Breast epithelium (tissue), 4 donors: ENCODE measurements at regions not wholly inside any gene's neighbourhood (a gene's known extent, or its start where the extent isn't known, plus 50 kb on each side); places are given as distances from the start of the nearest gene placed in this dataset.
"Not testable (repeated sequence)": the region's sequence is repeated elsewhere in the genome, so short reads cannot be mapped to it uniquely, and the experiment has no call there.

Experiments used
- DNase-seq, 2 donors: peaks; one replicate each; pipeline ENCODE4 v3.0.0-alpha.2; 2019; ENCODE audit warnings: low spot score in 2 of 2
- H3K27ac ChIP-seq, 2 donors: fragments of 200-600 bp; sonication (generic) in 1 of 2; one replicate each; pipeline ENCODE4 v1.5.1; 2016 to 2019; ENCODE audit warnings: mild to moderate bottlenecking in 1 of 2
- H3K27me3 ChIP-seq, 2 donors: fragments of 200-600 bp; sonication (generic) in 1 of 2; one replicate each; pipeline versions ENCODE4 v1.5.1 to v1.6.0; 2017 to 2019; ENCODE audit warnings: control low read depth in 1 of 2, mild to moderate bottlenecking in 1 of 2
- H3K36me3 ChIP-seq: fragments of 200-600 bp; one replicate; pipeline ENCODE4 v1.5.1; 2019
- H3K4me1 ChIP-seq, 2 donors: fragments of 200-600 bp; sonication (generic); one replicate each; pipeline ENCODE4 v1.5.1; 2016 to 2019; ENCODE audit warnings: control low read depth in 1 of 2
- H3K4me3 ChIP-seq, 3 donors: fragments of 200-600 bp; sonication (generic); 1 replicate in 2 of 3; 2 replicates in 1 of 3; pipeline ENCODE4 v1.5.1; 2016 to 2019; ENCODE audit warnings: mild to moderate bottlenecking in 3 of 3, moderate library complexity in 2 of 3
- H3K9me3 ChIP-seq, 2 donors: fragments of 200-600 bp; sonication (generic) in 1 of 2; one replicate each; pipeline ENCODE4 v1.5.1; 2016 to 2019; ENCODE audit warnings: control low read depth in 1 of 2
- POLR2A ChIP-seq: fragments of 450-650 bp; IDR thresholded peaks from one replicate; pipeline ENCODE4 v1.6.1; 2016; ENCODE audit warnings: antibody characterized with exemption, mild to moderate bottlenecking, moderate library complexity
- POLR2AphosphoS5 ChIP-seq, 3 donors: sonication (generic); formaldehyde crosslinking; IDR thresholded peaks; one replicate each; pipeline ENCODE4 v1.6.1; 2017; ENCODE audit warnings: antibody characterized with exemption in 3 of 3
- intact Hi-C: fragments of 100-400 bp; cut with DNase I; formaldehyde crosslinking; loops from one replicate; pipeline ENCODE4 v1.15.1; 2023; ENCODE audit warnings: low total_unique reads
- TF ChIP-seq, protein P1 (sequence below), 3 donors: fragments of 450-650 bp; IDR thresholded peaks; one replicate each; pipeline ENCODE4 v1.5.1; 2016 to 2017; ENCODE audit warnings: antibody characterized with exemption in 3 of 3, mild to moderate bottlenecking in 3 of 3, moderate library complexity in 3 of 3

- Histone ChIP-seq H3K27ac (no peak overlapping the region), H3K27me3 (peaks cover 0 to 3% of the 10 kb centered on the region in 2 donors), H3K36me3 (no peaks in the 10 kb centered on the region), H3K4me3 (no peak overlapping the region), H3K4me1 (no peaks in the 10 kb centered on the region), H3K9me3 (no peaks in the 10 kb centered on the region)
- TF ChIP-seq POLR2AphosphoS5 (IDR thresholded peaks at IDR 0.05), result no peak
- TF ChIP-seq, protein P1, sequence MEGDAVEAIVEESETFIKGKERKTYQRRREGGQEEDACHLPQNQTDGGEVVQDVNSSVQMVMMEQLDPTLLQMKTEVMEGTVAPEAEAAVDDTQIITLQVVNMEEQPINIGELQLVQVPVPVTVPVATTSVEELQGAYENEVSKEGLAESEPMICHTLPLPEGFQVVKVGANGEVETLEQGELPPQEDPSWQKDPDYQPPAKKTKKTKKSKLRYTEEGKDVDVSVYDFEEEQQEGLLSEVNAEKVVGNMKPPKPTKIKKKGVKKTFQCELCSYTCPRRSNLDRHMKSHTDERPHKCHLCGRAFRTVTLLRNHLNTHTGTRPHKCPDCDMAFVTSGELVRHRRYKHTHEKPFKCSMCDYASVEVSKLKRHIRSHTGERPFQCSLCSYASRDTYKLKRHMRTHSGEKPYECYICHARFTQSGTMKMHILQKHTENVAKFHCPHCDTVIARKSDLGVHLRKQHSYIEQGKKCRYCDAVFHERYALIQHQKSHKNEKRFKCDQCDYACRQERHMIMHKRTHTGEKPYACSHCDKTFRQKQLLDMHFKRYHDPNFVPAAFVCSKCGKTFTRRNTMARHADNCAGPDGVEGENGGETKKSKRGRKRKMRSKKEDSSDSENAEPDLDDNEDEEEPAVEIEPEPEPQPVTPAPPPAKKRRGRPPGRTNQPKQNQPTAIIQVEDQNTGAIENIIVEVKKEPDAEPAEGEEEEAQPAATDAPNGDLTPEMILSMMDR (IDR thresholded peaks at IDR 0.05), result no peak
- no peak for TF ChIP-seq POLR2A
- DNase-seq, result no peak
- intact Hi-C loops, result no loop called here
These were observed 179.1 kb upstream of the IL1RAPL1 start for GRCh38 chrX:28408017-28408723.

- H3K36me3 ChIP-seq, result no peaks in the 10 kb centered on the region
- H3K4me1 ChIP-seq, result no peaks in the 10 kb centered on the region
- no peaks in the 10 kb centered on the region for H3K27me3 ChIP-seq
- no peak for TF ChIP-seq POLR2A
- TF ChIP-seq POLR2AphosphoS5 (IDR thresholded peaks at IDR 0.05), result no peak
- TF ChIP-seq, protein P1 (IDR thresholded peaks at IDR 0.05), result no peak
- no peak overlapping the region for H3K27ac ChIP-seq
- no peak for DNase-seq
- no peaks in the 10 kb centered on the region for H3K9me3 ChIP-seq
- no peak overlapping the region for H3K4me3 ChIP-seq
- intact Hi-C loops, result no loop called here
These were observed 188.9 kb upstream of the IL1RAPL1 start for GRCh38 chrX:28398342-28398741.

DNA sequence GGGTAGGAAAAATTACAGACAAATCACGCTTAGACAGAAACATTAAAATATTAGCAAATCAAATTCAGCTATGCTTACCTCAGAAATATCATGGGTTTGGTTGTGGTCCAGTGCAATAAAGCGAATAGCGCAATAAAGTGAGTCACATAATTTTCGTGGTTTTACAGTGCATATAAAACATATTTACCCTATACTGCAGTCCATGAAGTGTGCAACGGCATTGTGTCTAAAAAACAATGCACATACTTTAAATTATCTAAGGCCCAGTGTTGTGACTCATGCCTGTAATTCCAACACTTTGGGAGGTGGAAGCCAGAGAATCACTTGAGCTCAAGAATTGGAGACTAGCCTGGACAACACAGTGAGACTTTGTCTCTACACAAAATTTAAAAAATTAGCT, 195.7 kb upstream of the IL1RAPL1 start:
- TF ChIP-seq, protein P1 (IDR thresholded peaks at IDR 0.05), result no peak
- TF ChIP-seq POLR2A, result no peak
- TF ChIP-seq POLR2AphosphoS5 (IDR thresholded peaks at IDR 0.05), result no peak
- intact Hi-C loops, result no loop called here
- no peak overlapping the region for H3K4me3 ChIP-seq
- DNase-seq, result no peak
- no peaks in the 10 kb centered on the region for H3K27me3 ChIP-seq
- H3K27ac ChIP-seq, result no peak overlapping the region
- H3K9me3 ChIP-seq, result no peaks in the 10 kb centered on the region
- H3K4me1 ChIP-seq, result no peaks in the 10 kb centered on the region
- H3K36me3 ChIP-seq, result no peaks in the 10 kb centered on the region

- intact Hi-C loops, result no loop called here
- H3K36me3 ChIP-seq, result no peaks in the 10 kb centered on the region
These were observed 208.1 kb upstream of the IL1RAPL1 start for GRCh38 chrX:28379103-28379502.

GRCh38 chrX:28367649-28368048, 219.6 kb upstream of the IL1RAPL1 start:
- H3K36me3 ChIP-seq, H3K27ac ChIP-seq, H3K4me3 ChIP-seq, DNase-seq, intact Hi-C loops, H3K27me3 ChIP-seq, H3K4me1 ChIP-seq: not testable (repeated sequence)
- peaks cover 0 to 22% of the 10 kb centered on the region in 2 donors for H3K9me3 ChIP-seq

More at GRCh38 chrX:28379103-28379502, 208.1 kb upstream of the IL1RAPL1 start:
- DNase-seq, result no peak
- no peaks in the 10 kb centered on the region for H3K4me1 ChIP-seq
- H3K4me3 ChIP-seq, result no peak overlapping the region
- H3K9me3 ChIP-seq, result no peaks in the 10 kb centered on the region
- TF ChIP-seq POLR2A (no peak), POLR2AphosphoS5 (IDR thresholded peaks at IDR 0.05) (no peak)
- no peak overlapping the region for H3K27ac ChIP-seq
- peaks cover 0 to 7% of the 10 kb centered on the region in 2 donors for H3K27me3 ChIP-seq

- Histone ChIP-seq H3K27ac (no peak overlapping the region), H3K9me3 (peaks cover 0 to 5% of the 10 kb centered on the region in 2 donors), H3K27me3 (peaks cover 0 to 8% of the 10 kb centered on the region in 2 donors), H3K4me3 (no peak overlapping the region), H3K36me3 (no peaks in the 10 kb centered on the region), H3K4me1 (no peaks in the 10 kb centered on the region)
- DNase-seq, result no peak
- intact Hi-C loops, result no loop called here
- TF ChIP-seq POLR2AphosphoS5 (IDR thresholded peaks at IDR 0.05), result no peak
These were observed 235.4 kb upstream of the IL1RAPL1 start for GRCh38 chrX:28351801-28352200.
